ENCODE measurements at regions not wholly inside any gene's neighbourhood (a gene's known extent, or its start where the extent isn't known, plus 50 kb on each side); places are given as distances from the start of the nearest gene placed in this dataset.

GRCh38 chr14:25526290-25526689 is 476.3 kb upstream of the STXBP6 start:
- TF ChIP-seq CTCF (IDR thresholded peaks at IDR 0.05), result no peak
- H3K36me3 ChIP-seq, result no peaks in the 10 kb centered on the region
- H3K27ac ChIP-seq, result no peak overlapping the region
- ATAC-seq (no peak), DNase-seq (no peak)
- H3K9me3 ChIP-seq, result no peaks in the 10 kb centered on the region
- H3K4me1 ChIP-seq, result no peaks in the 10 kb centered on the region
- H3K4me3 ChIP-seq, result no peak overlapping the region
- no peaks in the 10 kb centered on the region for H3K27me3 ChIP-seq (ENCODE audit: low read depth)
- intact Hi-C loops (cut with DNase I), result no loop called here

- H3K9me3 ChIP-seq, result no peaks in the 10 kb centered on the region
- DNase-seq (no peak), ATAC-seq (no peak)
- H3K4me3 ChIP-seq, result no peak overlapping the region
- no peaks in the 10 kb centered on the region for H3K4me1 ChIP-seq
- no peak overlapping the region for H3K27ac ChIP-seq
- TF ChIP-seq CTCF (IDR thresholded peaks at IDR 0.05), result no peak
- intact Hi-C loops (cut with DNase I), result no loop called here
- H3K27me3 ChIP-seq (ENCODE audit: low read depth), result no peaks in the 10 kb centered on the region
- H3K36me3 ChIP-seq, result no peaks in the 10 kb centered on the region
Observed at GRCh38 chr14:25522926-25523325, 473.0 kb upstream of the STXBP6 start.

- H3K9me3 ChIP-seq, result no peaks in the 10 kb centered on the region
- no peaks in the 10 kb centered on the region for H3K36me3 ChIP-seq
- H3K27me3 ChIP-seq (ENCODE audit: low read depth), result no peaks in the 10 kb centered on the region
- ATAC-seq (no peak), DNase-seq (no peak)
- H3K4me3 ChIP-seq, result no peak overlapping the region
- intact Hi-C loops (cut with DNase I), result no loop called here
- TF ChIP-seq CTCF (IDR thresholded peaks at IDR 0.05), result no peak
- H3K4me1 ChIP-seq, result no peaks in the 10 kb centered on the region
- no peak overlapping the region for H3K27ac ChIP-seq
Observed at GRCh38 chr14:25522116-25522515, 472.2 kb upstream of the STXBP6 start.

- no peak for DNase-seq
- TF ChIP-seq CTCF (IDR thresholded peaks at IDR 0.05), result no peak
- H3K27ac ChIP-seq, result no peak overlapping the region
- ATAC-seq, result no peak
- no peaks in the 10 kb centered on the region for H3K36me3 ChIP-seq
- intact Hi-C loops (cut with DNase I), result no loop called here
- H3K4me3 ChIP-seq, result no peak overlapping the region
- H3K9me3 ChIP-seq, result no peaks in the 10 kb centered on the region
- no peaks in the 10 kb centered on the region for H3K4me1 ChIP-seq
- no peaks in the 10 kb centered on the region for H3K27me3 ChIP-seq (ENCODE audit: low read depth)
Observed at GRCh38 chr14:25521616-25522015, 471.7 kb upstream of the STXBP6 start.

- H3K4me3 ChIP-seq, result no peak overlapping the region
- intact Hi-C loops (cut with DNase I), result no loop called here
- H3K36me3 ChIP-seq, result no peaks in the 10 kb centered on the region
- H3K9me3 ChIP-seq, result no peaks in the 10 kb centered on the region
- no peaks in the 10 kb centered on the region for H3K27me3 ChIP-seq (ENCODE audit: low read depth)
- ATAC-seq, result no peak
- DNase-seq, result no peak
- no peak for TF ChIP-seq CTCF (IDR thresholded peaks at IDR 0.05)
- H3K27ac ChIP-seq, result no peak overlapping the region
- H3K4me1 ChIP-seq, result no peaks in the 10 kb centered on the region
Observed at GRCh38 chr14:25520821-25521220, 470.9 kb upstream of the STXBP6 start.

- Histone ChIP-seq H3K27ac (no peak overlapping the region), H3K36me3 (no peaks in the 10 kb centered on the region), H3K27me3 (ENCODE audit: low read depth) (no peaks in the 10 kb centered on the region), H3K4me3 (no peak overlapping the region), H3K4me1 (no peaks in the 10 kb centered on the region), H3K9me3 (no peaks in the 10 kb centered on the region)
- DNase-seq, result no peak
- intact Hi-C loops (cut with DNase I), result no loop called here
- no peak for ATAC-seq
- TF ChIP-seq CTCF (IDR thresholded peaks at IDR 0.05), result no peak
Observed at GRCh38 chr14:25518364-25518763, 468.4 kb upstream of the STXBP6 start.
